Omental fat pad (tissue), 3 donors: ENCODE measurements at regions not wholly inside any gene's neighbourhood (a gene's known extent, or its start where the extent isn't known, plus 50 kb on each side); places are given as distances from the start of the nearest gene placed in this dataset.

ENCODE experiments used
- ATAC-seq: fragments of 150-250 bp; one replicate; pipeline ENCODE4 v1.9.1; 2016; ENCODE audit warnings: mild to moderate bottlenecking, moderate library complexity; ENCODE audit not compliant: low FRiP score
- DNase-seq: peaks from one replicate; pipeline ENCODE4 v3.0.0-alpha.2; 2019; ENCODE audit warnings: low spot score
- TF ChIP-seq, protein P1 (sequence below), 3 donors: fragments of 450-650 bp; IDR thresholded peaks; one replicate each; pipeline ENCODE4 v1.5.1; 2016 to 2017; ENCODE audit warnings: antibody characterized with exemption in 3 of 3, mild to moderate bottlenecking in 3 of 3, moderate library complexity in 2 of 3

DNA sequence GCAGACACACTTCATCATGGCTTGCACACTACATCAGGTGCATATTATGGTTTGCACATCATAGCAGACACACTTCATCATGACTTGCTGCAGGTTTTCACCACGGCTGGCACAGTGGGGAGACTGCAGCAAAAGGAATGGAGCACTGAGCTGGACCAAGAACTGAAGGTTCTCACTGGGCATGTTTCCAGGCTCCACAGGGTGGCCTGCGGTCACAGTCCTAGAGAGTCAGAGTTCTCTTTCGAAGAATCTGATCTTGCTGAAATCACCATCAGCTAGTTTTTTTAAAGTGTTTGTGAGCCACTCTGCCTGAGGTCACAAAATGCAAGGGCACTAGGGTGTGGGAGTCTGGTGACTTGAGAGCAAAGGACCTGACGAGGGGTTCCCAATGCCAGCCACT, 140.4 kb upstream of the NPY start:
- DNase-seq (no peak), ATAC-seq (no peak)
- TF ChIP-seq, protein P1, sequence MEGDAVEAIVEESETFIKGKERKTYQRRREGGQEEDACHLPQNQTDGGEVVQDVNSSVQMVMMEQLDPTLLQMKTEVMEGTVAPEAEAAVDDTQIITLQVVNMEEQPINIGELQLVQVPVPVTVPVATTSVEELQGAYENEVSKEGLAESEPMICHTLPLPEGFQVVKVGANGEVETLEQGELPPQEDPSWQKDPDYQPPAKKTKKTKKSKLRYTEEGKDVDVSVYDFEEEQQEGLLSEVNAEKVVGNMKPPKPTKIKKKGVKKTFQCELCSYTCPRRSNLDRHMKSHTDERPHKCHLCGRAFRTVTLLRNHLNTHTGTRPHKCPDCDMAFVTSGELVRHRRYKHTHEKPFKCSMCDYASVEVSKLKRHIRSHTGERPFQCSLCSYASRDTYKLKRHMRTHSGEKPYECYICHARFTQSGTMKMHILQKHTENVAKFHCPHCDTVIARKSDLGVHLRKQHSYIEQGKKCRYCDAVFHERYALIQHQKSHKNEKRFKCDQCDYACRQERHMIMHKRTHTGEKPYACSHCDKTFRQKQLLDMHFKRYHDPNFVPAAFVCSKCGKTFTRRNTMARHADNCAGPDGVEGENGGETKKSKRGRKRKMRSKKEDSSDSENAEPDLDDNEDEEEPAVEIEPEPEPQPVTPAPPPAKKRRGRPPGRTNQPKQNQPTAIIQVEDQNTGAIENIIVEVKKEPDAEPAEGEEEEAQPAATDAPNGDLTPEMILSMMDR (IDR thresholded peaks at IDR 0.05), result no peak

DNA sequence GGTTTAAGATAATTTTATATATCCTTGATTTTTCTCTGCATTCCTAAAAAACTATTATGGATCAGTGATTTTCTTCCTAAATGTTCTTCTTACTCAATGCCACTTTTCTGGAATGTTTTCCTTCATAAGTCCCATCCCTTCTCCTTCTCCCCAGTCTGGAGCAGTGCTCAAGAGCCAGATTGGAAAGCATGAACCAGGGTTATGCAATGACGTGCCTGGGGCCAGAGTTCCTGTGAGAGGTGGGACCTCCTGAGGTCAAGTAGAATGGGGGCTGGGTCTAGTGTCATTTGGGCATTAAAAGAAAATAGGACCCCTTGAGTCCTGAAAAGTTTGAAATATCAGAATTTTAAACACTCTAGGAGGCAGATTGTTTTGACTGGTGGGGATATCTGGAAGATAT, 132.0 kb upstream of the NPY start:
- TF ChIP-seq, protein P1 (IDR thresholded peaks at IDR 0.05), result no peak
- no peak for ATAC-seq
- no peak for DNase-seq

- DNase-seq, result no peak
- ATAC-seq, result no peak
- TF ChIP-seq, protein P1 (IDR thresholded peaks at IDR 0.05), result no peak
Observed at GRCh38 chr7:24152356-24152755, 131.6 kb upstream of the NPY start.

DNA sequence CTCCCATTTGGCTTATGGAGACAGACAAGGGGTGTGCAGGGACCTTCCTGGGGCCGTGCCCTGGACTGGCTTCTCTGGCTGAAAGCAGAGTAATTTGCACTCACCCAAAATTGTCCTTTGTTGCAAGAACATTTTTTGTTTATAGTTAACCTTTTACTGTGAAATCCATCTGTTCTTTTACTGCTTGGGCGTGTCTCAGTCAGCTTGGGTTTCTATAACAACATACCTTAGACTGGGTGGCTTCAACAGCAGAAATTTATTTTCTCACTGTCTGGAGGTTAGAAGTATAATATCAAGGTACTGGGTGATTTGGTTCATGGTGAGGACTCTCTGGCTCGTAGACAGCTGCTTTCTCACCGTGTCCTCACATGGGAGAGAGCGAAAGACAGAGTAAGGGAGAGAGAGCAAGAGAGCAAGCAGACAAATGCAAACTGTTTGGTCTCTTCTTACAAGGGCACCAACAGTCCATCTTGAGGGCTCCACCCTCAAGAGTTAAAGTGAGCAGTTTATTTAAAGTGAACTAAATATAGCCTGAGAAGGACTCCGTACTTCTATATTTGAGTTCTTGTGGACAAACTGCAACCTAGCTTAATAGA, 131.0 kb upstream of the NPY start:
- DNase-seq, result no peak
- TF ChIP-seq, protein P1 (IDR thresholded peaks at IDR 0.05), result no peak
- no peak for ATAC-seq

- ATAC-seq, result no peak
- no peak for DNase-seq
- TF ChIP-seq, protein P1 (IDR thresholded peaks at IDR 0.05), result no peak
Observed at GRCh38 chr7:24157666-24158065, 126.3 kb upstream of the NPY start.

GRCh38 chr7:24158975-24159374, 125.0 kb upstream of the NPY start:
- TF ChIP-seq, protein P1 (IDR thresholded peaks at IDR 0.05), result no peak
- no peak for DNase-seq

GRCh38 chr7:24164401-24164800, 119.6 kb upstream of the NPY start:
- TF ChIP-seq, protein P1 (IDR thresholded peaks at IDR 0.05), result no peak
- ATAC-seq (no peak), DNase-seq (no peak)

More at GRCh38 chr7:24158975-24159374, 125.0 kb upstream of the NPY start:
- no peak for ATAC-seq
